MM.1S (cell line): ENCODE measurements at regions not wholly inside any gene's neighbourhood (a gene's known extent, or its start where the extent isn't known, plus 50 kb on each side); places are given as distances from the start of the nearest gene placed in this dataset.

Experiments used
- DNase-seq: peaks from one replicate; pipeline ENCODE4 v3.0.0-alpha.2; 2015
- H2AFZ ChIP-seq: fragments of 300-600 bp; sonication (generic); 2 replicates; pipeline ENCODE4 v1.6.0; 2016; ENCODE audit warnings: antibody characterized with exemption, low read length
- H3F3A ChIP-seq: fragments of 300-600 bp; sonication (generic); 2 replicates; pipeline ENCODE4 v1.6.1; 2016; ENCODE audit warnings: mild to moderate bottlenecking, antibody characterized with exemption, low read length, moderate library complexity, mixed read lengths; ENCODE audit not compliant: insufficient read depth
- H3K27ac ChIP-seq: fragments of 300-600 bp; sonication (generic); 2 replicates; pipeline ENCODE4 v1.5.1; 2016; ENCODE audit warnings: mild to moderate bottlenecking, low read length
- H3K27me3 ChIP-seq: fragments of 300-600 bp; sonication (generic); replicated peaks from 2 replicates; pipeline ENCODE4 v1.6.0; 2016; ENCODE audit warnings: low read length; ENCODE audit not compliant: insufficient read depth
- H3K36me3 ChIP-seq: fragments of 300-600 bp; sonication (generic); replicated peaks from 2 replicates; pipeline ENCODE4 v1.6.1; 2016; ENCODE audit warnings: mild to moderate bottlenecking, low read length, mixed read lengths; ENCODE audit not compliant: insufficient read depth
- H3K4me1 ChIP-seq: fragments of 300-600 bp; sonication (generic); 2 replicates; pipeline ENCODE4 v1.6.1; 2016; ENCODE audit warnings: low read length, mixed read lengths
- H3K4me2 ChIP-seq: fragments of 300-600 bp; sonication (generic); 2 replicates; pipeline ENCODE4 v1.6.0; 2016; ENCODE audit warnings: low read depth, low read length
- H3K4me3 ChIP-seq: fragments of 300-600 bp; sonication (generic); 2 replicates; pipeline ENCODE4 v1.5.1; 2016; ENCODE audit warnings: low read length, mixed read lengths
- H3K79me2 ChIP-seq: fragments of 300-600 bp; sonication (generic); 2 replicates; pipeline ENCODE4 v1.6.1; 2016; ENCODE audit warnings: mixed run types, low read length, mixed read lengths
- H3K9ac ChIP-seq: fragments of 300-600 bp; sonication (generic); 2 replicates; pipeline ENCODE4 v1.6.1; 2016; ENCODE audit warnings: low read length, mixed read lengths
- H3K9me2 ChIP-seq: fragments of 300-600 bp; sonication (generic); replicated peaks from 2 replicates; pipeline ENCODE4 v1.6.1; 2016; ENCODE audit warnings: mild to moderate bottlenecking, low read length, mixed read lengths; ENCODE audit not compliant: insufficient read depth
- H3K9me3 ChIP-seq: fragments of 300-600 bp; sonication (generic); replicated peaks from 2 replicates; pipeline ENCODE4 v1.6.1; 2016; ENCODE audit warnings: mild to moderate bottlenecking, low read length, mixed read lengths; ENCODE audit not compliant: insufficient read depth
- H4K20me1 ChIP-seq: fragments of 300-600 bp; sonication (generic); 2 replicates; pipeline ENCODE4 v1.6.1; 2016; ENCODE audit warnings: mild to moderate bottlenecking, low read length, moderate library complexity, mixed read lengths; ENCODE audit not compliant: insufficient read depth
- CTCF ChIP-seq: fragments of 300-600 bp; sonication (generic); IDR thresholded peaks from 2 replicates; pipeline ENCODE4 v1.5.1; 2016; ENCODE audit warnings: antibody characterized with exemption, low read length, mixed read lengths
- EZH2 ChIP-seq: fragments of 300-600 bp; sonication (generic); optimal IDR thresholded peaks from 2 replicates; pipeline ENCODE3; 2017; ENCODE audit warnings: low read depth, mild to moderate bottlenecking, antibody characterized with exemption, low read length, mixed read lengths
- EZH2phosphoT487 ChIP-seq: fragments of 300-600 bp; sonication (generic); IDR thresholded peaks from 2 replicates; pipeline ENCODE4 v1.6.1; 2018; ENCODE audit warnings: antibody characterized with exemption, low read length

GRCh38 chrX:79704325-79704724, 310.2 kb upstream of the TBX22 start:
- H3K9me2 ChIP-seq: no peaks in the 10 kb centered on the region
- H3K4me3 ChIP-seq: no peak overlapping the region
- TF ChIP-seq CTCF (no peak), EZH2 (no peak), EZH2phosphoT487 (no peak)
- no peak for DNase-seq
- no peak overlapping the region for H2AFZ ChIP-seq
- H3K27me3 ChIP-seq: no peaks in the 10 kb centered on the region
- no peak overlapping the region for H3K4me2 ChIP-seq
- no peaks in the 10 kb centered on the region for H3K4me1 ChIP-seq
- no peaks in the 10 kb centered on the region for H3K36me3 ChIP-seq
- no peaks in the 10 kb centered on the region for H3K9me3 ChIP-seq
- H3K27ac ChIP-seq: no peak overlapping the region
- no peaks in the 10 kb centered on the region for H4K20me1 ChIP-seq
- no peaks in the 10 kb centered on the region for H3K79me2 ChIP-seq
- no peaks in the 10 kb centered on the region for H3F3A ChIP-seq
- H3K9ac ChIP-seq: no peak overlapping the region

- Histone ChIP-seq H3K4me3 (no peak overlapping the region), H3K27ac (no peak overlapping the region), H3K4me1 (no peaks in the 10 kb centered on the region), H3K9me3 (no peaks in the 10 kb centered on the region), H3K36me3 (no peaks in the 10 kb centered on the region), H3K9me2 (no peaks in the 10 kb centered on the region), H2AFZ (no peak overlapping the region), H3K27me3 (no peaks in the 10 kb centered on the region), H3K79me2 (no peaks in the 10 kb centered on the region), H4K20me1 (no peaks in the 10 kb centered on the region), H3K9ac (no peak overlapping the region), H3F3A (no peaks in the 10 kb centered on the region), H3K4me2 (no peak overlapping the region)
- no peak for DNase-seq
- TF ChIP-seq CTCF (no peak), EZH2phosphoT487 (no peak), EZH2 (no peak)
Measured at GRCh38 chrX:79708581-79708980, 306.0 kb upstream of the TBX22 start.

GRCh38 chrX:79715448-79715847, 299.1 kb upstream of the TBX22 start:
- Histone ChIP-seq H3K36me3 (no peaks in the 10 kb centered on the region), H2AFZ (no peak overlapping the region), H3K79me2 (no peaks in the 10 kb centered on the region), H3K27ac (no peak overlapping the region), H3K4me2 (no peak overlapping the region), H3K9ac (no peak overlapping the region), H3K27me3 (no peaks in the 10 kb centered on the region), H3K4me3 (no peak overlapping the region), H4K20me1 (no peaks in the 10 kb centered on the region), H3K9me3 (no peaks in the 10 kb centered on the region), H3K9me2 (no peaks in the 10 kb centered on the region), H3F3A (no peaks in the 10 kb centered on the region), H3K4me1 (no peaks in the 10 kb centered on the region)
- TF ChIP-seq CTCF: no peak
- no peak for TF ChIP-seq EZH2phosphoT487
- TF ChIP-seq EZH2: no peak
- DNase-seq: no peak
